Thyroid gland (tissue), 4 donors: ENCODE measurements at regions not wholly inside any gene's neighbourhood (a gene's known extent, or its start where the extent isn't known, plus 50 kb on each side); places are given as distances from the start of the nearest gene placed in this dataset.

Experiments used
- DNase-seq, 2 donors: peaks; one replicate each; pipeline ENCODE4 v3.0.0-alpha.2; 2019
- H3K27ac ChIP-seq, 3 donors: fragments of 200-600 bp; sonication (generic); 1 replicate in 2 of 3; 2 replicates in 1 of 3; pipeline ENCODE4 v1.5.1; 2016 to 2019; ENCODE audit warnings: mild to moderate bottlenecking in 1 of 3, moderate library complexity in 1 of 3
- H3K27me3 ChIP-seq: fragments of 200-600 bp; sonication (generic); one replicate; pipeline ENCODE4 v1.5.1; 2019
- H3K36me3 ChIP-seq, 2 donors: fragments of 200-600 bp; sonication (generic); one replicate each; pipeline ENCODE4 v1.5.1; 2016 to 2019
- H3K4me1 ChIP-seq, 2 donors: fragments of 200-600 bp; sonication (generic); one replicate each; pipeline ENCODE4 v1.5.1; 2017 to 2019
- H3K4me3 ChIP-seq, 3 donors: fragments of 200-600 bp; sonication (generic); replicated peaks in 1 of 3; 1 replicate in 2 of 3; 2 replicates in 1 of 3; pipeline ENCODE4 v1.5.1; 2016; ENCODE audit warnings: mild to moderate bottlenecking in 1 of 3
- H3K9me3 ChIP-seq: fragments of 200-600 bp; sonication (generic); one replicate; pipeline ENCODE4 v1.5.1; 2017
- CTCF ChIP-seq, 6 experiments: fragments of 200-600 bp in 3 of 6; fragments of 450-650 bp in 3 of 6; sonication (generic) in 3 of 6; IDR thresholded peaks; one replicate each; pipeline ENCODE4 v1.5.1; 2016 to 2019; ENCODE audit warnings: antibody characterized with exemption in 6 of 6, mild to moderate bottlenecking in 2 of 6, inconsistent platforms in 1 of 6, moderate library complexity in 1 of 6
- POLR2A ChIP-seq, 2 donors: fragments of 450-650 bp; IDR thresholded peaks; one replicate each; pipeline ENCODE4 v1.6.1; 2017; ENCODE audit warnings: antibody characterized with exemption in 2 of 2, mild to moderate bottlenecking in 2 of 2, moderate library complexity in 1 of 2
- WGBS, 2 donors: methylation state at CpG; one replicate each; pipeline ENCODE4 v1.1.5; 2017; 5-methylcytosine and 5-hydroxymethylcytosine counted together
- intact Hi-C: fragments of 100-400 bp; cut with DNase I; formaldehyde crosslinking; loops from one replicate; pipeline ENCODE4 v1.15.1; 2023

- Histone ChIP-seq H3K4me1 (no peaks in the 10 kb centered on the region), H3K9me3 (no peaks in the 10 kb centered on the region), H3K27me3 (no peaks in the 10 kb centered on the region), H3K4me3 (no peak overlapping the region), H3K27ac (no peak overlapping the region), H3K36me3 (no peaks in the 10 kb centered on the region)
- TF ChIP-seq POLR2A (IDR thresholded peaks at IDR 0.05) = no peak
- no peak for TF ChIP-seq CTCF (IDR thresholded peaks at IDR 0.05)
- intact Hi-C loops = no loop called here
- DNase-seq = no peak
- 86 to 88% methylated on average over 4 of the region's 4 CpGs for WGBS, 2 donors
These were observed 207.8 kb downstream of the ENC1 start for GRCh38 chr5:74432721-74433120.

GRCh38 chr5:74432216-74432615 lies 208.3 kb downstream of the ENC1 start:
- Histone ChIP-seq H3K4me3 (no peak overlapping the region), H3K27me3 (no peaks in the 10 kb centered on the region), H3K4me1 (no peaks in the 10 kb centered on the region), H3K36me3 (no peaks in the 10 kb centered on the region), H3K27ac (no peak overlapping the region), H3K9me3 (no peaks in the 10 kb centered on the region)
- DNase-seq = no peak
- intact Hi-C loops = no loop called here
- TF ChIP-seq CTCF (IDR thresholded peaks at IDR 0.05) = no peak
- TF ChIP-seq POLR2A (IDR thresholded peaks at IDR 0.05) = no peak
- 45 to 53% methylated on average over 7 of the region's 7 CpGs for WGBS, 2 donors

- Histone ChIP-seq H3K36me3 (no peaks in the 10 kb centered on the region), H3K4me1 (no peaks in the 10 kb centered on the region), H3K9me3 (no peaks in the 10 kb centered on the region), H3K27me3 (no peaks in the 10 kb centered on the region), H3K4me3 (no peak overlapping the region), H3K27ac (no peak overlapping the region)
- 95 to 98% methylated on average over 2 of the region's 2 CpGs for WGBS, 2 donors
- no peak for DNase-seq
- TF ChIP-seq POLR2A (IDR thresholded peaks at IDR 0.05) (no peak), CTCF (IDR thresholded peaks at IDR 0.05) (no peak)
- intact Hi-C loops = no loop called here
These were observed 209.2 kb downstream of the ENC1 start for GRCh38 chr5:74431290-74431669.

- TF ChIP-seq CTCF (IDR thresholded peaks at IDR 0.05) (no peak), POLR2A (IDR thresholded peaks at IDR 0.05) (no peak)
- Histone ChIP-seq H3K4me3 (no peak overlapping the region), H3K9me3 (no peaks in the 10 kb centered on the region), H3K36me3 (no peaks in the 10 kb centered on the region), H3K27me3 (no peaks in the 10 kb centered on the region), H3K4me1 (no peaks in the 10 kb centered on the region), H3K27ac (no peak overlapping the region)
- 83 to 94% methylated on average over 4 of the region's 4 CpGs for WGBS, 2 donors
- DNase-seq = no peak
- intact Hi-C loops = no loop called here
These were observed 209.8 kb downstream of the ENC1 start for GRCh38 chr5:74430631-74431289.

- TF ChIP-seq CTCF (IDR thresholded peaks at IDR 0.05) (no peak), POLR2A (IDR thresholded peaks at IDR 0.05) (no peak)
- WGBS, 2 donors = 95 to 96% methylated on average over 4 of the region's 4 CpGs
- DNase-seq = no peak
- no peaks in the 10 kb centered on the region for H3K36me3 ChIP-seq
- no peaks in the 10 kb centered on the region for H3K9me3 ChIP-seq
- H3K27ac ChIP-seq = no peak overlapping the region
- no peaks in the 10 kb centered on the region for H3K27me3 ChIP-seq
- intact Hi-C loops = no loop called here
- H3K4me1 ChIP-seq = no peaks in the 10 kb centered on the region
- no peak overlapping the region for H3K4me3 ChIP-seq
These were observed 211.0 kb downstream of the ENC1 start for GRCh38 chr5:74429495-74429894.
